Testis (tissue), 2 donors: ENCODE measurements at regions not wholly inside any gene's neighbourhood (a gene's known extent, or its start where the extent isn't known, plus 50 kb on each side); places are given as distances from the start of the nearest gene placed in this dataset.

ENCODE experiments used
- CTCF ChIP-seq, 3 experiments: fragments of 450-650 bp in 2 of 3; fragments of 200-600 bp in 1 of 3; sonication (generic) in 1 of 3; IDR thresholded peaks; one replicate each; pipeline ENCODE4 v1.5.1; 2016 to 2019; ENCODE audit warnings: antibody characterized with exemption in 3 of 3, mild to moderate bottlenecking in 2 of 3, moderate library complexity in 1 of 3
- POLR2A ChIP-seq: fragments of 450-650 bp; IDR thresholded peaks from one replicate; pipeline ENCODE4 v1.6.1; 2017; ENCODE audit warnings: antibody characterized with exemption, mild to moderate bottlenecking, moderate library complexity

DNA sequence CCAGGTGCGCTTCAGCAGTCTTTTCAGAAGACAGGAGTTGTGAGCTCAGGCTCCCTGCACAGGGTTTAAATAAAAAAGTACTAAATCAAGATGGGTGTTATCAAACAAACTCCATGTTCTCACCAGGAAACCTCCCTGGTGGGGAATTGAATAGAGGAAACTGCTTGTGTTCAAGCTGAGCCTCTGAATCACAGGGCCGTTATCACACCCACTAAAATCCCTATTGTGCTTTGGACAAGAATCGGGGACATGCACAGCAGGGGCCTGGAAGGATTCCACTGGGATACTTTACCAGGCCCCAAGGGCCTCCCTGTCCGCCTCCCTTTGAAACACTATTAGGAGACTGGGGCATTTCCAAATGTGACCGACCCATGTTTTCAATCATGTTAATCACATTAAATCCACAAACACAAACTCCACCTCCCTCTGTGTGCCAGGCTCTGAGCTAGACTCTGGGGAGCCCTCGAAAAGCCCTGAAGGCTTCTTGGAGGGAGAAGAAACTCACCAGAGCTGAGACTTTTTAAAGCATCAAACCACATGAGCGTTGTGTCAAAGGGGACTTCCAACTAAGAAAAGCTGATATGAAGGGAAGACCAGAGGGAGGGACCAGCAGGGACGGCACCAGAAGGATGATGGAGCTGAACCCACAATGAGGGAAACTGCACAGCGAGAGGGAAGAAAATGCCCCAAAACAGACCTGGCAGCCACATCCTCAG is 458.7 kb upstream of the ID2 start:
- TF ChIP-seq CTCF (IDR thresholded peaks at IDR 0.05) (no peak), POLR2A (no peak)
